Activated naive CD4-positive, alpha-beta T cell treated with Interleukin-2 at 50 U/mL for 16 hours (primary cell): ENCODE measurements at regions not wholly inside any gene's neighbourhood (a gene's known extent, or its start where the extent isn't known, plus 50 kb on each side); places are given as distances from the start of the nearest gene placed in this dataset.
"Not testable (repeated sequence)": the region's sequence is repeated elsewhere in the genome, so short reads cannot be mapped to it uniquely, and the experiment has no call there.

ENCODE experiments used
- DNase-seq: peaks from one replicate; pipeline ENCODE4 v3.0.0-alpha.2; 2020

DNA sequence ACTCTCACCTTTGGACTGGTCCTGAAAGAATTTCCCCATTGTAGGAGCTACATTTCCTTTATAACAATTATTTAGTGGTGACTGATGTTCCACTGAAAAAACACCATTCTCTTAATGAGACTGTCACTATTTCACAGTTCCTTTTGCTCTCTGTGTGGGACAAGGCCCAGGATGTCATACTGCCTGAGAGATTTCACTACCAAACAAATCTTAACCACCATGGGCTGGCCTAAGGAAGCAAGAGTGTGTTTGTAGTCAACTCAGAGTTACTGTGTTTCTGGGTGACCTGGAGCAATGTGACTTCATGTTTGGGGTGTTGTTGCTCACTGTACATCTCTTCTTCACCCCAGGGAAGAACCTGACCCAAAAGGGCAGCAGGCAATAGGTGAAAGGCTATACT is 50.1 kb upstream of the ZNF608 start:
- no peak for DNase-seq

DNA sequence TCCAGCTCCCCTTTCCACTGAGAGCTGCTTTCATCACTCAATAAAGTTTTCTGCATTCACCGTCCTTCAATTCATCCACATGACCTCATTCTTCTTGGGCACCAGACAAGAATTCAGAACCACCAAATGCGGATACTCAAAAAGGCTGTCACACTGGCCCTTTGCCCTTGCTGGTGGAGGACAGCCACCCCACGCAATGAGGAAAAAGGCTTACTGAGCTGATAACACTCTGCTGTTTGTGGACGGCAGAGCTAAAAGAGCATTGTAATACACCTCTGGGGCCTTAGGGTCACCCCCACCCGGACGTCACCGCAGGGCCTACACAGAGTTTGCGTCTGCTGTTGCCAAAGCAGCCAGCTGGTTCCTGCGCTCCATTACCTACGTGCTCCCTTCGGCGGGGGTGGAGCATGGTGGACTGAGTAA is 51.2 kb upstream of the ZNF608 start:
- DNase-seq, result no peak

DNA sequence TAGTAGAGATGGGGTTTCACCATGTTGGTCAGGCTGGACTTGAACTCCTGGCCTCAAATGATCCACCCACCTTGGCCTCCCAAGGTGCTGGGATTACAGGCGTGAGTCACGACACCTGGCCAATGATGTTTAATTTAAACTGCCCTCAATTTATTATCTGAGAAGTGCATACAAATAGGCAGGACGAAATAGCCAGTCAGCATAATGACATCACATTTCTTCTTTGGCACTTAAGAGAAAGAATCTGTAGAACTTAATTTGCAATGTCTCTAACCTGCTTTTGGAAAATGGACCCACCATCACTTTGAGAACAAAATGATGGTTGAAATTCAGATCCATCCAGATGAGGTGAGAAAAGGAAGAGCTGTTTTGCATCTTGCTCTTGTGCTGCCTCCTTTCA is 52.5 kb upstream of the ZNF608 start:
- no peak for DNase-seq

DNA sequence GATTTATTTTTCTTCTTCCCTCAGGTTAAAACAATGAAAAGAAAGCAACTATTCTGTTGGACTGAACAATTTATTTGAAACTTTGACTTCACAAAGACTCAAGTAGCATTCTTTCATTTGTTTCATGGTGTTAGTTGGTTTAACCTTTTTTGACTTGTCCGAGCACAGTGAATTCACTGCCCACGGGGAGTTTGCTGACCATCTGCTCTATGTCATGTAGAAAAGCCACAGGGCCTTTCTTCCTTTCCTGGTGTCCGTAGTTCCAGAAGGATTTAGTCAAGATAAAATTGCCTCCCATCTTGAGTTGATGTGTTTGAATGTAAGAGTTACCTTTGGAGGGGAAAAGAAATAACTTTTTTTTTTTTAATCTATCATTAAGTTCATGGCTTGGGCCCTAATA is 55.1 kb upstream of the ZNF608 start:
- DNase-seq, result no peak

DNA sequence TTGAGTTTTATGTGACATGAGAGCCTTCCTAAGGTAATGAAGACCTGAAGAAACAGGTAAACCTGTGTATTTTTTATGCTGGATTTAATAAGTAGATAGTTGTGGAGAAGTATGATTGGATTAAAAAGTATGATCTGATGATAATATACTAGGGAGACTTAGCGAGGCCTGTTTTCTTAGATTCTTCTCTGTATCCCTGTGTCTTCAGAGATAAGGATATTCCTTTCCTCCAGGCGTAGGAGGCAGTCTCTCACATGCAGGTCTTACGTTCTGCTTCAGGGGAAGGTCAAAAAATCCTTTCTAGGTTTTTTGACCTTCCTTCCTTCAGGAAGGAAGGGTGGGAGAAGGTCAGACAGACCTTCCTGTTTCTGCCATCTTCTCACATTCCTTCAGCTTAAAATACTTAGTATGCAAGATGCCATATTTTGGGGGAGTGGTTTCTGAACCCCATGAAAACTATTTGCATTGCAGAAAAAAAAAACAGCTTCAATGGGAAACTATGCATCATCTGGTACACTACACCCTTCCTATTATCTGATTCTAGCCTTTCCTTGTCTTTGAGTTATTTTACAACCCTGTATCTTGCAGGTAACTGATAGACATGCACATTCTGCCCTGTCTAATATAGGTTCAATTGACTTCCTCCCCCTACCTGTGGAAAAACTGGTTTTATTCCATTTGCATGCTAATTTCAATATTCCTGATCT is 57.3 kb upstream of the ZNF608 start:
- no peak for DNase-seq

DNA sequence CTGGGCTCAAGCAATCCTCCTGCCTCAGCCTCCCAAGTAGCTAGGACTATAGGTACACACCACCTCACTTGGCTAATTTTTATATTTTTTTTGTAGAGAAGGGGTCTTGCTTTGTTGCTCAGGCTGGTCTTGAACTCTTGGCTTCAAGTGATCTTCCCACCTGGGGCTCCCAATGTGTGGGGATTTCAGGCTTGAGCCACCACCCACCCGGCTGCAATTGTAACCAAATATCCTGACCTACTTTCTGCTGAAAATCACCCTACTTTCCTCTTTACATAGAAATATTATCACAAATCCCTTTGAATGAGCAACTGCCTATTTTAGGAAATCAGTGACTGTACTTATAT is 59.6 kb upstream of the ZNF608 start:
- no peak for DNase-seq

DNA sequence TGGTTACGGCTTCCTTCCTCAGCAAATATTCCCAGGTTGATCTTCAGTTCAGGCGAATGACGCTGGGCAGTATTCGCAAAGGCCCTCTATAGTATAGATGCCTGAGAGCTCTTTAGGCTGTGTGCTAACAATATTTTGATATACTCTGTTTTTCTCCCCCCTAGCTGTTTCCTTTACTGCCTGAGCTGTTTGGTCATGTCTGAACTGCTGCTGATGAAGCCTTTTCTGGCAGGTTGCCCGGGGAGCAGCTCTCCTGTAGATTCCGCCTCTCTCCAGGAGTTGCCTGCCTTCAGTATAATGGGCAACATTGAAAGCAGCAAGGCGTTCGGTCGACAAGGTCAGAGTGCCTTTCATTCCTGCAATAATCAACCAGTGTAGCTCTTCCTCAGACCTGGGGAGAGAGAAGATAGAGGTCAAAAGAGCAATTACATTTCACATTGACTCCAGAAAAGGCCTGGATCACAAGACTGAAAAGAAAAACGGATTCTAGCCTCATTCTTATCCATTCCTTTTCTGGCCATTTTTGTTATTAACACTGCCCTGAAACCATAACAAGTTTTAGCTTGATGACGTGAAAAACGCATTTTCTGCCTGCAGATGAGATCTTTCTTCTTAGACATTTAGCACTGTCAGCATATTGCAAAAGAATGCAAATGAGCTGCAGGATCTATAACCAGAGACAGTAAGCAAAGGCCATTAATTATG is 60.1 kb upstream of the ZNF608 start:
- no peak for DNase-seq

DNA sequence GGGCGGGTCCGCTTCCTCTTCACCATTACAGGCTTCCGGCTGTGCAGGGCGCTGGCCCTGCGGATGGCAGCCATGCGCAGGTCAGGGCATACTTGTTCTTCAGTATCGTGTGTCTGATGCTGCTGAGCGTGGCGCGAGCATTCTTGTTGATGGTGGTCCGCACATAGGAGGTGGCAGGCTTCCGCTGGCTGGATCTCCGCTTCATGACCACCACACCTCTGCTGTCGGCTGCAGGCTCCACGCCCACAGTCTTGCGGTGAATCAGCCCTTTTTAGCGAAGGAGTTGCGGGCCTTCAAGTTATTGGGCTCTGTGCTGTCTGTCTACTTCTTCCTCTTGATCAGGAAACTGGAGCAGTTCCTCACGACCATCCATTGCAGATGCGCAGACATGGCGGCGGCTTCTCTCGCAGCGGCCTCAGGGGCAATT is 62.4 kb upstream of the ZNF608 start:
- no peak for DNase-seq

DNA sequence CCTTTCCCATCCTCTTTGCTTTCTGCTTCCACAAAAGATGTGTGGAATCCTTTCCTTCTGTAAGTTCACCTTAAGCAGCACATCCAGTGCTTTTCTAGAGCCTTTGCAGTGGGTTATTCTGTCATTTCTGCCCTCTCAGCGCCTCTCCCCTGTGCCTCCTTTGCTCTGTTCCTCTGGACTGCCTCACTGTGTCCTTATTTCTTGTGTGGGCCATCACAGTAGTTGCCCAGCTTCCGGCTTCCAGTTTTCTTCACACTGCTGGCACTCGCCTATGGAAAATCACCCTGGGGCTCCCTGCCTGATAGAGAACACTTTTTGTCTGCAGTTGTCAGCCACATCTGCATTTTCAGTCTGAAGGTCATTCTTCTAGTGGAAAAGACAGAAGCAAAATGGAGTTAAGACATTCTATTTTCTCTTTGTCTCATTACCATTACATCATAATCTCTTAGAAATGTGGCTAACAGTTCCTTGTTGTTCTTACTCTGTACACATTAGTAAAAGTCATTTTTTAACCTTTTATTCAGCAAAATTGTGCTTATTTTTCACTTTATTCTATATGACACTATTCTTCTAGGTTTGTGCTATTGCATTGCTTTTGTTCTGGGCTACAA is 64.1 kb upstream of the ZNF608 start:
- no peak for DNase-seq

DNA sequence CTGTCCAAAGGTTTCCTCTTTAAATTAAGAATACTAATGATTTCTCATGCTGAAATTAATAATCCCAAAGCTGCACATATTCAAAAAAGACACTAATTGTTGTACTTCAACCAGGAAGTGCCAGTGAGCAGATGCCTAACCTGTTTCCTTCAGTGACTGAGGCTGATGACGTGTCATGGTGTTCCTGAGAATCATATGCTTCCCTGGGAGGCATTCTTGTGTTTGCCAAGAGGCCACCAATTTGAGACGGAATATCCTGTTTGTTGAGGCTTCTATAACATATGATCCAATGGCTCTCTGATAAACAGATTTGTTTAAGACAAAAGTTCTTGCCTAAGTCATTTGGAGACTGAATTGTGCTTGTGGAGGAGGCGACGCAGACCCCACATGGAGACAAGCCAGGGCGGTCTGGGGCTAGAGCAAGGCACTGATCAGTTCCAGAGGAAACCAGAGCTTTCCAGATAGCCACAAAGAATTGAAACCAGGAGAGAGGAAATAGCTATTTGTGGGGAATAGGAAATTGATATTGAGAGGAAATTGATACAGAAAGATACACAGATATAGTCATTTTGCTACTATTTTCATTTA is 66.4 kb upstream of the ZNF608 start:
- no peak for DNase-seq

DNA sequence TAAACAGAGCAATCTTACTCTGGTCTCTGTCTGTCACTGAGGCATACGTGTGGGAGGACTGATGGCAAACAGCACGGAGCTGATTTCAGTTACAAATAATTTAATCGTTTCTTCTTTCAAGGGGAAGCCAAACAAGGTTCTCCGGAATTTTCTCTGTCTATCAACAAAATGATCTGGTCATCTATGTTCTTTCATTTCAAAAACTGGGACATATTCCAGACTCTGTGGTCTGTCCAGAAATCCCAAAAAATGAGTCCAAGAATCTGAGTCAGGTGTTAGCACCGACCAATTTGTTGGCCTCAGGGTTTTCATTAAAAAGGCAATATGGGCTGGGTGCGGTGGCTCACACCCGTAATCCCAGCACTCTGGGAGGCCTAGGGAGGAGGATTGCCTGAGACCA is 69.9 kb upstream of the ZNF608 start:
- DNase-seq, result no peak

DNA sequence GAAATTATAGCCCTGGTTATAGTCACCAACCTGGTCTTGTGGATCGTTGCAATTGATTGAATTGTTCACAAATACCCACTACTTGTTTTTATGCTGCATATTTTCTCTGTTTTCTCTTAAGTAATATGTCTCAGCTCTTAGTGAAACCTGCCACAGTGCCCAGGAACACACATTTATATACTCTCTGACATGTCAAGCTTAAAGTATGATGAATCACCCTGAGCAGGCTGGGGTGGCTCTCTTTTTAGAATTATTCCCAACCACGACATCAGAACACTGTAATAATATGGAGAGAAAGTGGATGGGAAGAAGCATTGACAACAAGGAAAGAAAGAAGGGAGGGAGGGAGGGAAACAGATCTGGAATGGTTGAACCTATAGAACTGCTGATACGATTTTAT is 72.8 kb upstream of the ZNF608 start:
- DNase-seq, result no peak

DNA sequence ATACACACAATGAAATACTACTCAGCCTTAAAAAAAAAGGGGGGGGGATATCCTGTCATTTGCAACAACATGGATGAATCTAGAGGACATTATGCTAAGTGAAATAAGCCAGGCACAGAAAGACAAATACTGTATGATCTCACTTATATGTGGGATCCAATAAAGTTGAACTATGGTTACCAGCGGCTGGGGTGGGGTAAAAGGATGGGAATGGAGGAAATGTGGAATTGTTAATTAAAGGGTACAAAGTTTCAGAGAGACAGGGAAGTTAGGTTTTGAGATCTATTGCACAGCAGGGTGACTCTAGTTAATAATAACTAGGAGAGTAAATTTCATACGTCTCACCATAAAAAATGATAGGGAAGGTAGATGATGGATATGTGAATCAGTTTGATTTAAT is 76.2 kb upstream of the ZNF608 start:
- DNase-seq, result no peak

DNA sequence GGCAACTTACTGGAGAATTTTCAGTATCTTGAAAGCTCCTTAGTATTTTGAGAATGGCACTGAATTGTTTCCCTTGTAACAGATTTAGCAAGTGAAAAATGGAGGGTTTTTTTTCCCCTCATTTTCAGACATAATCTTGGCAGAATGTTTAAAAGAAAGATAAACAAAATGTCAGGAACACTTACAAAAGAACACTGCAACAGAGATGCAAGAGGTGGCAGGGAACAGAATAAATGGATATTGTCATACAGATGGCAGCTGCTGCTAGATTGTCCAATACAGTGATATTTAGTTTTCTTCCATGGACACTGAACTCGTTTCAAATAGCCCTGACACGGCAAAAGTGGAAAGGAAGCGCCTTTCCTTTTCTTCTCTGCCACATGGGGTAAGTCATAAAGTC is 76.9 kb upstream of the ZNF608 start:
- DNase-seq, result no peak

DNA sequence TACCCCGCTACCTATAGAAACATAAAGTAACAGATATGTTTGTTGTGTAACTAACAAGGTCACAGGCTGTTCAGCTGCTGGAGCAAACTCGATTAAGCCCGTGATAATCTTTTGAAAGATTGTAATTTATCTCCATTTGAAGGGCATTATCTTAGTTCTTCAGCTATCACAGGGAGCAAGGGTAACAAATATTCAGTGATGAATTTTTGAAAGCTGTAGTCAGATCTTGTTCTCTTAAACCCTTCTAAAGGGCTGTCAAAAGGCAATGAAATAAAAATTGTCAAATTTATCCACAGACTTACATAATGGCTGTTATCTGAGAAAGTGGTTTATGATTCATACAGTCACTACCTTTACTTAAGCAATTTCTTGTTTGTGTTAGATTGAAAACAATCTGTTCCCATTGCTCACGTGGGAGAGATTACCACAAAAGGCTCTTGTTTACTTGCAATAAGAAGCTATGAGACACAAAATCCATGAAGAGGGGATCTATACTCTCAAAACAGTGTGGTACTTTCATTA is 78.3 kb upstream of the ZNF608 start:
- DNase-seq, result no peak

DNA sequence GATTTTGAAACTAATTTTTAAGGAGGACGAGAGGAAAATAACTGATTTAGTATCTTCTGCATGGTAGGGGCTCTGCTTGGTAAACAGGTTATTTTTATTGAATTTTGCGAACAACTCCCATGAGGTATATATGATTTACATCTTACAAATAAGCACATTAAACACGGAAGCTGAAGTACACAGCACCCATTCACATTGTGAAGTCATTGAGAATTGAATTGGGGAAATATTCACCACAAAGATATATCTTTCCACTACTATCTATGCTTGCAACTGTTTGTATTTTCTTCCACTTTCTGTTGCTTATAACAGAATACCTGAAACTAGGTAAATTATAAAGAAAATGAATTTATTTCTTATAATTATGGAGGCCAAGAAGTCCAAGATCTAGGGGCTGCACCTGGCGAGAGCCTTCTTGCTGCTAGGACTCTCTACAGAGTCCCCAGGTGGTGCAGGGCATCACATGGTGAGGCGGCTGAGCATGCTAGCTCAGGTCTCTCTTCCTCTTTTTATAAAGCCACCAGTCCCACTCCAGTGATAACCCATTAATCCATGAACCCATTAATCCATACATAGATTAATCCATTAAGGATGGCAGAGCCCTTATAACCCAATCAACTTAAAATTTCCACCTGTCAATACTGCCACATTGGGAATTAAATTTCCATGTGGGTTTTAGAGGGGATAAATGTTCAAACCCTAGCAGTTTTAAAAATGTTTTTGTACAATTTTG is 79.0 kb upstream of the ZNF608 start:
- no peak for DNase-seq

DNA sequence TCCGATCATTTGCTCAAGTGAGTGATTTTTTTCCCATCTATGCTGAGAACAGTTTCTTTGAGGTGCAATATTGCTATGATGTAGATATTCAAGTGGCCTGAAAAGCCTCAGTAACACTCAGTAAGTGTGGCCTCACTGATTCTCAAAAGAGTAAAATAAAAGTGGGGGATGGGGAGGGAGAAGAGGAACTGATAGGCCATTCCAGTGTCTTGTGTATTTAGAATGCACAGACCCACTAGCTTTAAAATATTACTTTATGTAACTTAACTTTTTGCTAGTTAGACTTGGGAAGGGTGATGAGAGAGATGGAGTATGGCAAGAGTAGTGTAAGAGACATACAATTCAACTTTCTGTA is 79.5 kb upstream of the ZNF608 start:
- no peak for DNase-seq

DNA sequence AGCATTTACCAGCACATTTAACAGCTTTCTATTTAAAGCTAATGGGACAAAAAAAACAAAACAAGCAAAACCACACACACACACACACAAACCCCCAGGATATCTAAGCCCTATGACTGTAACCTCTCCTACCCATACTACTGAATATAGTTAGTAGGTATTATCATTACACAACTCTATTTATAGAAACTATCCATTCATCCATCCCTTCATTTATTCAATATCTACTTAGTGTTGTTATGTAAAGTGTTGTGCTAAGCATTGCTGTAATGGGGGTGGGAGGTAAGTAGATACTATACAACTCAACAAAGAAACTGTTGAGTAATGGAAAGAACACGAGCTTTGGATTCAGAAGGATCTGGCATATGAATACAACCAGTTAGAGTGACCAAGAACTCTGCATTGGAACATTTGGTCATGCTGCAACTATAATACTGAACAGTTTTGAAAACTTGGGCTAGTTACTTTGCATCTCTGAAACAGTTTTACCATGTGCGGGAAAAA is 82.3 kb upstream of the ZNF608 start:
- DNase-seq, result no peak

DNA sequence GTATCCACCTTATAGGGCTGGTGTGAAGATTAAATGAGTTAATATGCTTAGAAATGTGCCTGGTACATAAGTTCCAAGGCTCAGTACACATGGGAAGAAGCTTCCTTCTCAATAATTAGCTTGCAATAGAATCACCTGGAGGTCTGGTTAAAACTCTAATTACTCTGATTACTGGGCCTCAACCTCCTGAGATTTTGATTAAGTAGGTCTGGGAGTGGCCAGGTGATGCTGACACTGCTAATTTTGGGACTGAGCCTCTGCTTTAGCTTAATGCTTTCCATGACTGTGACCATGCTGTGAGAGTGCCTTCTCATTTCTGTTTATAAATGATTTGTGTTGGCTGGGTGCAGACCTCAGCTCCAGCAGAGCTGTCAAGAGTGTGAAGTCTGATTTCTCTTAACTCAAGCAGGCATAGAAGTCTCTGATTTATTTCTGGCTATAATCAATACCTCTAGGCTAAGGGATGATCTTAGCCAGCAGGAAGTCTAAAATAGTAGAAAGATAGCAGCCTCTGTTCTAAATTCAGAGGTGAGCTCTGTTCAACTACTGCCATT is 85.3 kb upstream of the ZNF608 start:
- no peak for DNase-seq

DNA sequence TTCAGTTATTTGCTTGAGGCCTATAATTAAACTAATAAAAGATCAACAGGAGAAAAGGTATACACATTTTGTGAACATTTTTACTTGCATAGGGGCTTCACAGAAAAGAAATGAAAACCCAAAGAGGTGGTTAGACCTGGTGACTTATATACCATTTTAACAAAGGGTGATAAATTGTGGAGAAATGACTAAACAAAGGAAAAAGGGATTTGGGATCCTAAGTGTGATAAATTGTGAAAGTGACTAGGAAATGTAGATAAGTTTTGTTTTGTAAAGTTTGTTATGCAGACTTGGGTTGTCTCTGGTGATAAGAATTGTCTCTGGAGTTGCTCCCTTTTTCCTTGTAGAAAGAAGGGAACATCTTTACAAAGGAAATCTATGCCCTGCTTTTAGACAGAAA is 86.1 kb upstream of the ZNF608 start:
- DNase-seq, result no peak

DNA sequence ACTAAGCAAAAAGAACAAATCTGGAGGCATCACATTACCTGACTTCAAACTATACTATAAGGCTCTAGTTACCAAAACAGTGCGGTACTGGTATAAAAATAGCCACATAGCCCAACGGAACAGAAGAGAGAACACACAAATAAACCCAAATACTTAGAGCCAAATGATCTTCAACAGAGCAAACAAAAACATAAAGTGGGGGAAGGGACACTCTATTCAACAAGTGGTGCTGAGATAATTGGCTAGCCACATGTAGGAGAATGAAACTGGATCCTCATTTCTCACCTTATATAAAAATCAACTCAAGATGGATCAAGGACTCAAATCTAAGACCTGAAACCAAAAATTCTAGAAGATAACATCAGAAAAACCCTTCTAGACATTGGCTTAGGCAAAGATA is 89.9 kb upstream of the ZNF608 start:
- DNase-seq, result not testable (repeated sequence)

DNA sequence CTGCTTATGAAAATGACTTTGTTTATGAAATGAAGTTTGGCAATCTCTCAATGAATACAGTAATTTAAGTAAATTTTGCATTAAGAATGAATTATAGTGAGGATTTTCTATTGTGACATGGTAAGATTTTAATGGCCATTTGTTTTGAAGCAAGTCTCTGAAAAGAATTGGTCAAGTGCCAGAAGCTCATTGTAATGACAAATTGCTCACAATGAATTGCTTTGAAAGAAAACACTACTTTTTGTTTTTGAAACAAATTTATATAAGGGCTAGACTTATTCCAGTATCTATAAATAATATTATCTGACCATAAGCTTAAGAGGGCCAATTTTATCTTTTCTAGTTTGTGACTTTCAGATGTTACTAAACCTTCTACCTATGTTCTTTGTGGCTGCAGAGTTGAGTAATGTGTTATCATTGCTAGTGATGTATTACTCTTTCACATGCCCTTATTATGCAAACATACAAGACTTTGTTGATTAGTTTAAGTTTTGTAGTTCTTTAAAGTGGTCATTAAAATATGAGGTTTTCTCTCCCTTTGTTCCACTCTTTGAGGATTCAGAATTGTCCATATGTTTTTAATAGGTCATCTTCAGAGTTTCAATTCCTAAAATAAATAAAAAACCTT is 93.0 kb upstream of the ZNF608 start:
- no peak for DNase-seq
